ENCODE measurements at regions not wholly inside any gene's neighbourhood (a gene's known extent, or its start where the extent isn't known, plus 50 kb on each side); places are given as distances from the start of the nearest gene placed in this dataset.

GRCh38 chr10:44195112-44196007 is 189.5 kb downstream of the CXCL12 start:
- Histone ChIP-seq H3K4me3 (no peak overlapping the region), H3K36me3 (no peaks in the 10 kb centered on the region), H3K27ac (peak overlapping the region in 3 of 4 donors; percentile 1 to 37 (median 30)), H3K4me1 (peaks cover 10 to 14% (median 14%) of the 10 kb centered on the region in 4 donors), H3K9me3 (no peaks in the 10 kb centered on the region), H3K27me3 (no peaks in the 10 kb centered on the region)
- TF ChIP-seq POLR2AphosphoS5 (IDR thresholded peaks at IDR 0.05) (peak in 2 of 3 donors; percentile 29 to 39), CTCF (IDR thresholded peaks at IDR 0.05) (no peak)
- intact Hi-C loops (cut with DNase I; ENCODE audit: low total_unique reads) (no loop called here), in situ Hi-C loops (cut with MboI; ENCODE audit: low pct_ligation_motif_present in 1 of 4, low pct_unique_long_range_greater_than_20kb in 1 of 4, low sequenced_read_pairs in 3 of 4) (no loop called here)
- peak; percentile 47 for DNase-seq
- 46 to 78% methylated on average over 3 to 9 of the region's 9 CpGs for whole genome bisulfite sequencing, 2 donors (ENCODE audit: low coverage in 1 of 2)

- no peak for DNase-seq
- in situ Hi-C loops (cut with MboI; ENCODE audit: low pct_ligation_motif_present in 1 of 4, low pct_unique_long_range_greater_than_20kb in 1 of 4, low sequenced_read_pairs in 3 of 4) (no loop called here), intact Hi-C loops (cut with DNase I; ENCODE audit: low total_unique reads) (no loop called here)
- Histone ChIP-seq H3K4me1 (peaks cover 10 to 14% (median 14%) of the 10 kb centered on the region in 4 donors), H3K36me3 (no peaks in the 10 kb centered on the region), H3K4me3 (no peak overlapping the region), H3K27me3 (no peaks in the 10 kb centered on the region), H3K9me3 (no peaks in the 10 kb centered on the region), H3K27ac (no peak overlapping the region)
- WGBS, 2 donors (ENCODE audit: low coverage in 1 of 2), result 67 to 78% methylated on average over 1 to 2 of the region's 2 CpGs
- TF ChIP-seq POLR2A (IDR thresholded peaks at IDR 0.05) (no peak), POLR2AphosphoS5 (IDR thresholded peaks at IDR 0.05) (no peak), EP300 (IDR thresholded peaks at IDR 0.05; ENCODE audit: low read depth) (no peak), CTCF (IDR thresholded peaks at IDR 0.05) (no peak)
These were observed 190.5 kb downstream of the CXCL12 start for GRCh38 chr10:44194435-44194834.

DNA sequence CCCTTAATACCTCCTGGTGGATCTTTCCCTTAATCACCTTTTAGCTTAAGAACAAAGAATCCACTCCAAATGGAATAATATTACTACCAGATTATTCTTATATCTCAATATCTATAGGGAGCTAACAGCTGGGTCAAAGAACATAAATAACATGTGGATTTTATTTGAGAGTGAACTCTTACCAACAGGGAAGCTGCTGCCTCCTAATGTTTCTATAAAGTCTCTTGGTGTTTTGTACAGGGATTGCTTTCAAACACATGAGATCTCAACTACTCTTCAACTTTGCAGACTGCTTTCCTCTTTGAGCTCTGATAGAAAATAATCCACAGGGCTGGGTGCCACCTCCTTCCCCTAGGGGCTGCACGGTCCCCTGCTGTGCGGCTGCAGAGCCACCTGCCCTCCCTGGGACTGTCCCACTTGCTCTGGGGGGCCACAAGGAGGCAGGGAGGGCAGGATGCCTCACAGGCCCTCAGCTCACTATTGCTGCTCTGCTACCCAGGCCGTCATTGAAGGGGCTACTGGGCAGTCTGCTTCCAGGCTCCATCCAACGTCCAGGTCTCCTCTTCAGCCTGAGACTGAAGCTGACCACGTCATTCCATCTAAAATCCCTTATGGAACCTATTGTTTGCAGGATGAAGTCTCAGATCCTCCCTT is 191.2 kb downstream of the CXCL12 start:
- Histone ChIP-seq H3K9me3 (no peaks in the 10 kb centered on the region), H3K4me1 (peaks cover 10 to 14% (median 14%) of the 10 kb centered on the region in 4 donors), H3K27me3 (no peaks in the 10 kb centered on the region), H3K27ac (no peak overlapping the region), H3K4me3 (no peak overlapping the region), H3K36me3 (no peaks in the 10 kb centered on the region)
- no peak for DNase-seq
- no peak for TF ChIP-seq POLR2AphosphoS5 (IDR thresholded peaks at IDR 0.05)
- no peak for TF ChIP-seq POLR2A (IDR thresholded peaks at IDR 0.05)
- no peak for TF ChIP-seq CTCF (IDR thresholded peaks at IDR 0.05)
- TF ChIP-seq EP300 (IDR thresholded peaks at IDR 0.05; ENCODE audit: low read depth), result no peak
- in situ Hi-C loops (cut with MboI; ENCODE audit: low pct_ligation_motif_present in 1 of 4, low pct_unique_long_range_greater_than_20kb in 1 of 4, low sequenced_read_pairs in 3 of 4) (no loop called here), intact Hi-C loops (cut with DNase I; ENCODE audit: low total_unique reads) (no loop called here)
- whole genome bisulfite sequencing, 2 donors (ENCODE audit: low coverage in 1 of 2), result 75% methylated on average over 5 of the region's 5 CpGs; no CpG with 5 or more reads in 1 of the 2 donors

DNA sequence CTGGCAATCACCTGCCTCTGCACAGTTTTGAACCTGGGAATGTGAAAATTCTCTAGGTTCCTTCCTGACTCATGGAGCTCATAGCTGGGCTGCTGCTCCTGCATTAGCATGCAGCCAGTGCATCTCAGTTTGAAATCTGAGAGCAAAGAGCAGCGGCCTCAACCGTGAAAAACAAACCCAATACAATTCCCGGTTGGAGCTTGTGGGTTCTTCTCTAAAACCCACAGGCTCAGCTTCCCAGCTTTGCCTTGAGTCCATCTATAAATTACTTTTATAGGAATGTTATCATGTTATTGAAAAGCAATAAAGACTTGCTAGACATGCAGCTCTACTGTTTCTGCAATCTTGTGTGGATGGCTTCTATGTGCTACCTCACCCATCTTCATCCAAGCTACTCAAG is 191.7 kb downstream of the CXCL12 start:
- Histone ChIP-seq H3K4me1 (peaks cover 9 to 14% (median 14%) of the 10 kb centered on the region in 4 donors), H3K36me3 (no peaks in the 10 kb centered on the region), H3K4me3 (no peak overlapping the region), H3K27me3 (no peaks in the 10 kb centered on the region), H3K9me3 (no peaks in the 10 kb centered on the region), H3K27ac (no peak overlapping the region)
- no peak for DNase-seq
- 84 to 92% methylated on average over 2 to 3 of the region's 3 CpGs for WGBS, 2 donors (ENCODE audit: low coverage in 1 of 2)
- intact Hi-C loops (cut with DNase I; ENCODE audit: low total_unique reads), result no loop called here
- no peak for TF ChIP-seq POLR2AphosphoS5 (IDR thresholded peaks at IDR 0.05)
- in situ Hi-C loops (cut with MboI; ENCODE audit: low pct_ligation_motif_present in 1 of 4, low pct_unique_long_range_greater_than_20kb in 1 of 4, low sequenced_read_pairs in 3 of 4), result no loop called here

All from transverse colon (tissue), 4 donors.